Loucy (cell line): ENCODE measurements at regions not wholly inside any gene's neighbourhood (a gene's known extent, or its start where the extent isn't known, plus 50 kb on each side); places are given as distances from the start of the nearest gene placed in this dataset.

Experiments
- H2AFZ ChIP-seq: fragments of 200-600 bp; sonication (generic); 2 replicates; pipeline ENCODE4 v1.6.0; 2016; ENCODE audit warnings: antibody characterized with exemption, mild to moderate bottlenecking, low read length, moderate library complexity
- H3F3A ChIP-seq: fragments of 200-600 bp; 2 replicates; pipeline ENCODE4 v1.6.0; 2016; ENCODE audit warnings: antibody characterized with exemption, low read depth, mild to moderate bottlenecking
- H3K27me3 ChIP-seq: fragments of 200-600 bp; sonication (generic); 2 replicates; pipeline ENCODE4 v1.6.1; 2014; ENCODE audit warnings: low read length, mild to moderate bottlenecking; ENCODE audit not compliant: insufficient read depth, poor library complexity, severe bottlenecking
- H3K36me3 ChIP-seq: fragments of 200-600 bp; sonication (generic); 2 replicates; pipeline ENCODE4 v1.6.1; 2016; ENCODE audit warnings: low read length; ENCODE audit not compliant: insufficient read depth
- H3K4me1 ChIP-seq: fragments of 200-600 bp; sonication (generic); 2 replicates; pipeline ENCODE4 v1.5.1; 2014; ENCODE audit warnings: low read length, mild to moderate bottlenecking; ENCODE audit not compliant: insufficient read depth, poor library complexity, severe bottlenecking
- H3K4me2 ChIP-seq: fragments of 200-600 bp; sonication (generic); 2 replicates; pipeline ENCODE4 v1.6.0; 2014; ENCODE audit warnings: antibody characterized with exemption, low read length, low read depth, mild to moderate bottlenecking; ENCODE audit not compliant: poor library complexity, severe bottlenecking
- H3K4me3 ChIP-seq: fragments of 200-600 bp; sonication (generic); 2 replicates; pipeline ENCODE4 v1.5.1; 2014; ENCODE audit warnings: low read length, mild to moderate bottlenecking, mixed read lengths; ENCODE audit not compliant: poor library complexity, severe bottlenecking
- H3K79me2 ChIP-seq: fragments of 200-600 bp; sonication (generic); 2 replicates; pipeline ENCODE4 v1.6.1; 2014; ENCODE audit warnings: low read length; ENCODE audit not compliant: insufficient read depth
- H3K9ac ChIP-seq: fragments of 200-600 bp; sonication (generic); 2 replicates; pipeline ENCODE4 v1.6.0; 2014; ENCODE audit warnings: mild to moderate bottlenecking, low read depth, low read length, moderate library complexity; ENCODE audit not compliant: poor library complexity, severe bottlenecking
- H3K9me2 ChIP-seq: fragments of 200-600 bp; sonication (generic); replicated peaks from 2 replicates; pipeline ENCODE4 v1.6.1; 2016; ENCODE audit warnings: low read depth, low read length, mixed read lengths
- H3K9me3 ChIP-seq: fragments of 200-600 bp; sonication (generic); 2 replicates; pipeline ENCODE4 v1.6.1; 2014; ENCODE audit warnings: mild to moderate bottlenecking, antibody characterized with exemption, low read length, low read depth; ENCODE audit not compliant: insufficient read depth
- H4K20me1 ChIP-seq: fragments of 200-600 bp; sonication (generic); 2 replicates; pipeline ENCODE4 v1.6.0; 2014; ENCODE audit warnings: antibody characterized with exemption, low read length, mild to moderate bottlenecking; ENCODE audit not compliant: insufficient read depth, poor library complexity, severe bottlenecking
- CTCF ChIP-seq: fragments of 200-600 bp; sonication (generic); conservative IDR thresholded peaks from 2 replicates; pipeline ENCODE4 v1.5.1; 2014; ENCODE audit warnings: mild to moderate bottlenecking, antibody characterized with exemption, low read length
- EZH2phosphoT487 ChIP-seq: fragments of 200-600 bp; IDR thresholded peaks from 2 replicates; pipeline ENCODE4 v1.6.1; 2018; ENCODE audit warnings: antibody characterized with exemption, mild to moderate bottlenecking, moderate library complexity, borderline replicate concordance

- no peaks in the 10 kb centered on the region for H3K4me1 ChIP-seq
- TF ChIP-seq EZH2phosphoT487 (no peak), CTCF (no peak)
- H3K9ac ChIP-seq, result no peak overlapping the region
- H4K20me1 ChIP-seq, result no peaks in the 10 kb centered on the region
- H2AFZ ChIP-seq, result no peak overlapping the region
- no peak overlapping the region for H3K4me3 ChIP-seq
- no peaks in the 10 kb centered on the region for H3F3A ChIP-seq
- H3K9me3 ChIP-seq, result no peaks in the 10 kb centered on the region
- no peaks in the 10 kb centered on the region for H3K9me2 ChIP-seq
- no peaks in the 10 kb centered on the region for H3K79me2 ChIP-seq
- no peaks in the 10 kb centered on the region for H3K27me3 ChIP-seq
- H3K36me3 ChIP-seq, result no peaks in the 10 kb centered on the region
- no peak overlapping the region for H3K4me2 ChIP-seq
Measured at GRCh38 chr14:34234258-34234657, 227.8 kb downstream of the SPTSSA start.

GRCh38 chr14:34233619-34234018 is 228.4 kb downstream of the SPTSSA start:
- no peaks in the 10 kb centered on the region for H3K9me2 ChIP-seq
- no peaks in the 10 kb centered on the region for H3K79me2 ChIP-seq
- H3F3A ChIP-seq, result no peaks in the 10 kb centered on the region
- H4K20me1 ChIP-seq, result no peaks in the 10 kb centered on the region
- no peaks in the 10 kb centered on the region for H3K36me3 ChIP-seq
- no peak overlapping the region for H3K9ac ChIP-seq
- H2AFZ ChIP-seq, result no peak overlapping the region
- TF ChIP-seq EZH2phosphoT487, result no peak
- TF ChIP-seq CTCF, result no peak
- no peaks in the 10 kb centered on the region for H3K4me1 ChIP-seq
- no peaks in the 10 kb centered on the region for H3K9me3 ChIP-seq
- no peak overlapping the region for H3K4me3 ChIP-seq
- no peak overlapping the region for H3K4me2 ChIP-seq
- H3K27me3 ChIP-seq, result no peaks in the 10 kb centered on the region

- no peaks in the 10 kb centered on the region for H3K79me2 ChIP-seq
- no peaks in the 10 kb centered on the region for H3K4me1 ChIP-seq
- H3K27me3 ChIP-seq, result no peaks in the 10 kb centered on the region
- no peaks in the 10 kb centered on the region for H3F3A ChIP-seq
- H3K4me3 ChIP-seq, result no peak overlapping the region
- H3K4me2 ChIP-seq, result no peak overlapping the region
- TF ChIP-seq CTCF, result no peak
- TF ChIP-seq EZH2phosphoT487, result no peak
- no peaks in the 10 kb centered on the region for H3K9me2 ChIP-seq
- no peaks in the 10 kb centered on the region for H3K9me3 ChIP-seq
- no peaks in the 10 kb centered on the region for H4K20me1 ChIP-seq
- no peaks in the 10 kb centered on the region for H3K36me3 ChIP-seq
- H2AFZ ChIP-seq, result no peak overlapping the region
- no peak overlapping the region for H3K9ac ChIP-seq
Measured at GRCh38 chr14:34232790-34233189, 229.2 kb downstream of the SPTSSA start.
